GM12878 (cell line): ENCODE measurements at regions not wholly inside any gene's neighbourhood (a gene's known extent, or its start where the extent isn't known, plus 50 kb on each side); places are given as distances from the start of the nearest gene placed in this dataset.

Source experiments
- TCF12 ChIP-seq: IDR thresholded peaks from 2 replicates; pipeline ENCODE4 v1.6.1; 2011; ENCODE audit warnings: low read depth, mild to moderate bottlenecking, low read length
- TF ChIP-seq, protein P1 (sequence below), 3 experiments: IDR thresholded peaks in 2 of 3; conservative IDR thresholded peaks in 1 of 3; 2 replicates each; pipeline ENCODE4 v1.5.1; 2011; ENCODE audit warnings: low read depth in 3 of 3, low read length in 3 of 3, mild to moderate bottlenecking in 3 of 3, control low read depth in 2 of 3, moderate library complexity in 2 of 3, inconsistent platforms in 1 of 3, mixed read lengths in 1 of 3; ENCODE audit not compliant: control insufficient read depth in 2 of 3, insufficient read depth in 1 of 3; ENCODE audit errors: extremely low read depth in 1 of 3

DNA sequence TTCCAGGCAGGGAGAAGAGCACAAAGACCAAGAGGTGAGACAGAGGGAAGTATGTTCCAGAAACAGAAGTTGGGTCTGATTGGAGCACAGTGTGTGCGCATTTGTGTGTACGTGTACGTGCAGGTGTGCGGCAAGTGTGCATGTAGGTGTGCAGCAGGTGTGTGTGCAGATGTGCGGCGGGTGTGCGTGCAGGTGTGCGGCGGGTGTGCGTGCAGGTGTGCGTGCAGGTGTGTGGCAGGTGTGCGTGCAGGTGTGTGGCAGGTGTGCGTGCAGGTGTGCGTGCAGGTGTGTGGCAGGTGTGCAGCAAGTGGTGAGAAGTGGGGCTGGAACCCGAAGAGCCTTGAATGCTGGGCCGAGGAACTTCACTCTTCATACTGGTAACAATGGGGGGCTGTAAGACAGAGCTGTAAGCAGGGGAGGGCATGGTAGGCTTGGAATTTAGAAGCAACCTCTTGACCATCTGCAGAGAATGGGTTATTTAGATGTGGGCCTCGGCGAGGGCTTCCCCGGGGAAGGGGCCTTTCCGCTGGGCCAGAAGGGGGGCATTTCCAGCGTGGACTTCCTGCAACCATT is 118.0 kb upstream of the WNT4 start:
- TF ChIP-seq, protein P1, sequence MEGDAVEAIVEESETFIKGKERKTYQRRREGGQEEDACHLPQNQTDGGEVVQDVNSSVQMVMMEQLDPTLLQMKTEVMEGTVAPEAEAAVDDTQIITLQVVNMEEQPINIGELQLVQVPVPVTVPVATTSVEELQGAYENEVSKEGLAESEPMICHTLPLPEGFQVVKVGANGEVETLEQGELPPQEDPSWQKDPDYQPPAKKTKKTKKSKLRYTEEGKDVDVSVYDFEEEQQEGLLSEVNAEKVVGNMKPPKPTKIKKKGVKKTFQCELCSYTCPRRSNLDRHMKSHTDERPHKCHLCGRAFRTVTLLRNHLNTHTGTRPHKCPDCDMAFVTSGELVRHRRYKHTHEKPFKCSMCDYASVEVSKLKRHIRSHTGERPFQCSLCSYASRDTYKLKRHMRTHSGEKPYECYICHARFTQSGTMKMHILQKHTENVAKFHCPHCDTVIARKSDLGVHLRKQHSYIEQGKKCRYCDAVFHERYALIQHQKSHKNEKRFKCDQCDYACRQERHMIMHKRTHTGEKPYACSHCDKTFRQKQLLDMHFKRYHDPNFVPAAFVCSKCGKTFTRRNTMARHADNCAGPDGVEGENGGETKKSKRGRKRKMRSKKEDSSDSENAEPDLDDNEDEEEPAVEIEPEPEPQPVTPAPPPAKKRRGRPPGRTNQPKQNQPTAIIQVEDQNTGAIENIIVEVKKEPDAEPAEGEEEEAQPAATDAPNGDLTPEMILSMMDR (IDR thresholded peaks at IDR 0.05 in 2 of 3, conservative IDR thresholded peaks at IDR 0.05 in 1 of 3; ENCODE audit: control insufficient read depth in 2 of 3, extremely low read depth in 1 of 3, insufficient read depth in 1 of 3, low read depth in 3 of 3, low read length in 3 of 3): no peak
- no peak for TF ChIP-seq TCF12
